OCI-LY1 (cell line): ENCODE measurements at regions not wholly inside any gene's neighbourhood (a gene's known extent, or its start where the extent isn't known, plus 50 kb on each side); places are given as distances from the start of the nearest gene placed in this dataset.

Experiments
- EZH2 ChIP-seq: fragments of 200-600 bp; sonication (generic), shearing (Covaris generic); IDR thresholded peaks from 2 replicates; pipeline ENCODE4 v1.8.0; 2017; ENCODE audit warnings: borderline replicate concordance, mixed run types, mild to moderate bottlenecking, antibody characterized with exemption, low read length, moderate library complexity, mixed read lengths
- TF ChIP-seq, protein P1 (sequence below): fragments of 200-600 bp; sonication (generic), shearing (Covaris generic); IDR thresholded peaks from 2 replicates; pipeline ENCODE4 v1.5.1; 2017; ENCODE audit warnings: mild to moderate bottlenecking, antibody characterized with exemption, low read length, moderate library complexity, mixed read lengths

DNA sequence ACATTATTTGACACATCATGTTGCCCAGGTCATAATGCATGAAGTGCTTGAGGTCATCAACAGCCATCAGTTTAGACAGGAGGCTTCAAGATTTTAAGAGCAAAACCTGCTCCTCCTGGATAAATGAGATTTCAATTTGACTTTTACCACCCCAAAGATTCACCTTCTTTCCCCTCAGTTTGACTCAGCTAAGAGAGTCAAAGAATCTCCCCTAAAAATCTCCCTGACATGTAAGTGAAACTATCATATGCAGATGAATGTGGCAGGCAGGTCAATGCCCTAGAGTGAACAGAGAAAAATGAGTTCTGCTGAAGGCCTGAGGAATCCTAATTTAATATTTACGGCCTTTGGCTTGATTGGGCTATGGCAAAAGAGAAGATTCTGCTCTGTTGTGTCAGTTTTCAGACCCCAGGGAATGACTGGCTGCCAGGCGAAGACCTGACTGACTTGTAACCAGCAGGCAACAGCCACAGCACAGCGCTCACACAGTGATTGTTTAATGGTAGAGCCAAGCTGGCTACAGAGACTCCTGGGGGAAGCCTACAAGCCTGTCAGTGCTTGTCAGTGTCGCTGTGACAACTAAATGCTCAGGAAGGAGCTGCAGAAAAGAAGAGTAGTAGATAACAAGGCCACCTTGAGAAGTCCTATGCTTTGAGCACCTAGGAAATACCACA lies 491.2 kb upstream of the LRRC4C start:
- no peak for TF ChIP-seq EZH2
- TF ChIP-seq, protein P1, sequence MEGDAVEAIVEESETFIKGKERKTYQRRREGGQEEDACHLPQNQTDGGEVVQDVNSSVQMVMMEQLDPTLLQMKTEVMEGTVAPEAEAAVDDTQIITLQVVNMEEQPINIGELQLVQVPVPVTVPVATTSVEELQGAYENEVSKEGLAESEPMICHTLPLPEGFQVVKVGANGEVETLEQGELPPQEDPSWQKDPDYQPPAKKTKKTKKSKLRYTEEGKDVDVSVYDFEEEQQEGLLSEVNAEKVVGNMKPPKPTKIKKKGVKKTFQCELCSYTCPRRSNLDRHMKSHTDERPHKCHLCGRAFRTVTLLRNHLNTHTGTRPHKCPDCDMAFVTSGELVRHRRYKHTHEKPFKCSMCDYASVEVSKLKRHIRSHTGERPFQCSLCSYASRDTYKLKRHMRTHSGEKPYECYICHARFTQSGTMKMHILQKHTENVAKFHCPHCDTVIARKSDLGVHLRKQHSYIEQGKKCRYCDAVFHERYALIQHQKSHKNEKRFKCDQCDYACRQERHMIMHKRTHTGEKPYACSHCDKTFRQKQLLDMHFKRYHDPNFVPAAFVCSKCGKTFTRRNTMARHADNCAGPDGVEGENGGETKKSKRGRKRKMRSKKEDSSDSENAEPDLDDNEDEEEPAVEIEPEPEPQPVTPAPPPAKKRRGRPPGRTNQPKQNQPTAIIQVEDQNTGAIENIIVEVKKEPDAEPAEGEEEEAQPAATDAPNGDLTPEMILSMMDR, result no peak
